Stimulated activated naive CD4-positive, alpha-beta T cell (primary cell): ENCODE measurements at regions not wholly inside any gene's neighbourhood (a gene's known extent, or its start where the extent isn't known, plus 50 kb on each side); places are given as distances from the start of the nearest gene placed in this dataset.

Experiments
- DNase-seq, 6 experiments: peaks; one replicate each; lab custom pipeline; 2025; lab: John Stamatoyannopoulos, UW

DNA sequence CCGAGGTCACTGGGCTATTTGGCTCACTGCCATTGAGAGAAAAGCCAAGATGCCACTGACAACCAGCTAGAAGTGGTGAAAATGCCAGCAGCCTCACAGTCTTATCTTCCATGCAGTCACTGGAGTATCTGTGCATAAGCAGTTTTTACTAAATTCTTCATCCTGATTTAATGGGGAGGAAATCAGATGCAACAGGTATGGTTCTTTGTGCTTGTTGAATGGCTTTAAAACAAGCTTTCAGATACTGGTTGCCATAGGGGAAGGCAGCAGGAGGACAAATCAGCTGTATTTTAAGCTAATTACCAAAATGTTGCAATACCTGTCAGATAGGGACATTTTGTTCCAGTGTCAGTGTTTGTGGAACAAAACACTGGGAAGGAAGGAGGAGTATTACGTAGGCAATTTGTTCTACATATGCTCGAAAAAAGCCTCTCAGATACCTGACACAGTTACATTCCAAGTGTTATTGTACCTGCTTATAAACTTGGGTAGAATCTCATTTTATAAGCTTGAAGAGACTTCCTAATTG is 54.1 kb upstream of the ARHGAP5 start:
- no peak for DNase-seq

DNA sequence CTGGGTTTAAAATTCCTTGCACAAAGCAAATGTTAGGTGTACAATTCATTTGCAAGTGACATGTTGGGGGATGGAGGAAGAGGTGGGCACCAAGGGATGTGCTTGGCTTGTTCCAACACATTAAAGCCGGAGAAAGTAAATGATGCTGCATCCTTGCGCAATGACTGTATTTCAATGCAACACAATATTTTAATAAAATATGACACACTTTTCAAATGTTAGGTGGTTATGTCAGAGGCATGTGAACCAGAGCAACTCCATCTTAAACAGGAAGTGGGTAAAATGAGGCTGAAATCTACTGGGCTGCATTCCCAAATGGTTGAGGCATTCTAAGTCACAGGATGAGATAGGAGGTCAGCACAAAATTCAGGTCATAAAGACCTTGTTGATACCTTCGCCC is 53.6 kb upstream of the ARHGAP5 start:
- no peak for DNase-seq

DNA sequence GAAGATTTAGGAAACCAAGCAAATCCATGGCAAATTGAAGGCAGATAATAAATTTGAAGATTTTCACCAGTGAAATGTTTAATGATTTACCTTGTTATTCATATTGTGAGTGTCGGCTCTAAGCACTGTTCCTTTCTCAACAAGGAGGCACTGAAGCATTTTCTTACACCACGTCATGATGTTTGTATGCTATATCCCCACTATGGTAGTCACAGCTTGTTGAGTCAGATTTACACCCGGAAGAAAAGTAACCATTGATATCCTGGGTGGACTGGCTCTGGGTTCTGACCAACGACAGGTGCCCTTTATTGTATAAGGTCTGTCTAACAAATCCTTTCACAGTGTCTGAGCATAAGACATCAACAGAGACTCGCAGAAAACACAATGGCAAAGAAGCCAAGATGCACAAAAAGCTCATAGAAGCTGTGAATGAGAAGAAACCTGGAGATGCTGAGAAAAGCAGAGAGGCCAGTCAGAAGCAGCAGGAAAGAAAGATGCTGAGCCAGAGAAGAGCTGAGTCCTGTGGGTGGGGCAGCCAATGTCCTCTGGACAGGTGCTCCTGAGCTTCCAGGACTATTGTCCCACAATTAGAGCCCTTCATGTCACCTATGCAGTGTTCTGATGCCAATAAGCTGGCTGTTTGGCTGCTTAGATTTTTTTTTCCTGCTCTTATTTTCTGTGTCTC is 49.7 kb upstream of the ARHGAP5 start:
- DNase-seq: no peak
